ENCODE measurements at regions not wholly inside any gene's neighbourhood (a gene's known extent, or its start where the extent isn't known, plus 50 kb on each side); places are given as distances from the start of the nearest gene placed in this dataset.

GRCh38 chr6:133191323-133191722 lies 49.8 kb upstream of the EYA4 start:
- DNase-seq (no peak), ATAC-seq (no peak)
- ChIA-PET POLR2A (no interaction called here), CTCF (interaction anchor here (0.9 kb wide), 1 partner anchor 21 kb away, joined by 3 read pairs; no protein-coding TSS in a partner anchor)
- no peaks in the 10 kb centered on the region for H3K4me1 Mint-ChIP-seq (ENCODE audit: low read depth)
- no peaks in the 10 kb centered on the region for H3K36me3 Mint-ChIP-seq (ENCODE audit: low read depth)
- no peak for TF ChIP-seq CTCF (IDR thresholded peaks at IDR 0.05)
- no peak overlapping the region for H3K27ac Mint-ChIP-seq
- H3K4me3 Mint-ChIP-seq: no peak overlapping the region
- H3K27me3 Mint-ChIP-seq: peaks cover 1% of the 10 kb centered on the region
- no peaks in the 10 kb centered on the region for H3K9me3 Mint-ChIP-seq
- intact Hi-C loops (cut with micrococcal nuclease): no loop called here

All from activated CD8-positive, alpha-beta T cell treated with anti-CD3 and anti-CD28 coated beads for 36 hours (primary cell).